Esophagus muscularis mucosa (tissue), 4 donors: ENCODE measurements at regions not wholly inside any gene's neighbourhood (a gene's known extent, or its start where the extent isn't known, plus 50 kb on each side); places are given as distances from the start of the nearest gene placed in this dataset.
"Not testable (repeated sequence)": the region's sequence is repeated elsewhere in the genome, so short reads cannot be mapped to it uniquely, and the experiment has no call there.

Experiments used
- DNase-seq: peaks from one replicate; pipeline ENCODE4 v3.0.0-alpha.2; 2017; ENCODE audit errors: extremely low spot score
- H3K27ac ChIP-seq, 4 donors: fragments of 200-600 bp; sonication (generic); replicated peaks in 1 of 4; 1 replicate in 3 of 4; 2 replicates in 1 of 4; pipeline ENCODE4 v1.5.1; 2016 to 2019; ENCODE audit warnings: mild to moderate bottlenecking in 1 of 4
- H3K27me3 ChIP-seq, 4 donors: fragments of 200-600 bp; sonication (generic); one replicate each; pipeline versions ENCODE4 v1.5.1 to v1.6.0; 2016 to 2019
- H3K36me3 ChIP-seq, 4 donors: fragments of 200-600 bp; sonication (generic); one replicate each; pipeline ENCODE4 v1.5.1; 2016 to 2019
- H3K4me1 ChIP-seq, 4 donors: fragments of 200-600 bp; sonication (generic); one replicate each; pipeline ENCODE4 v1.5.1; 2016 to 2019
- H3K4me3 ChIP-seq, 4 donors: fragments of 200-600 bp; sonication (generic); 1 replicate in 2 of 4; 2 replicates in 2 of 4; pipeline ENCODE4 v1.5.1; 2016 to 2019; ENCODE audit warnings: mild to moderate bottlenecking in 4 of 4, moderate library complexity in 1 of 4
- H3K9me3 ChIP-seq, 4 donors: fragments of 200-600 bp; sonication (generic); 1 replicate in 3 of 4; 2 replicates in 1 of 4; pipeline ENCODE4 v1.5.1; 2016 to 2019
- CTCF ChIP-seq, 3 experiments: fragments of 200-600 bp in 2 of 3; fragments of 450-650 bp in 1 of 3; sonication (generic) in 2 of 3; IDR thresholded peaks; one replicate each; pipeline ENCODE4 v1.5.1; 2017 to 2019; ENCODE audit warnings: antibody characterized with exemption in 3 of 3, mild to moderate bottlenecking in 2 of 3, moderate library complexity in 1 of 3
- EP300 ChIP-seq: sonication (generic); formaldehyde crosslinking; IDR thresholded peaks from one replicate; pipeline ENCODE4 v1.6.1; 2017; ENCODE audit warnings: antibody characterized with exemption
- POLR2A ChIP-seq: fragments of 450-650 bp; IDR thresholded peaks from one replicate; pipeline ENCODE4 v1.6.1; 2017; ENCODE audit warnings: antibody characterized with exemption, moderate library complexity, mild to moderate bottlenecking, low read depth
- POLR2AphosphoS5 ChIP-seq, 2 donors: sonication (generic); formaldehyde crosslinking; IDR thresholded peaks; one replicate each; pipeline ENCODE4 v1.6.1; 2017; ENCODE audit warnings: antibody characterized with exemption in 2 of 2
- WGBS: methylation state at CpG from one replicate; pipeline ENCODE4 v1.1.5; 2018; 5-methylcytosine and 5-hydroxymethylcytosine counted together
- intact Hi-C: fragments of 100-400 bp; cut with DNase I; formaldehyde crosslinking; loops from one replicate; pipeline ENCODE4 v1.15.1; 2023

GRCh38 chr9:33698267-33698666 is 97.1 kb upstream of the PRSS3 start:
- Histone ChIP-seq H3K27me3 (no peaks in the 10 kb centered on the region), H3K4me3 (no peak overlapping the region), H3K36me3 (no peaks in the 10 kb centered on the region), H3K27ac (no peak overlapping the region), H3K9me3 (no peaks in the 10 kb centered on the region), H3K4me1 (no peaks in the 10 kb centered on the region)
- TF ChIP-seq POLR2A, result no peak
- no peak for TF ChIP-seq EP300
- WGBS, result 79% methylated on average over 1 of the region's 1 CpG
- intact Hi-C loops, result no loop called here
- DNase-seq, result no peak

GRCh38 chr9:33700940-33701339 is 94.4 kb upstream of the PRSS3 start:
- intact Hi-C loops, H3K27me3 ChIP-seq, H3K27ac ChIP-seq, DNase-seq, H3K36me3 ChIP-seq, H3K9me3 ChIP-seq, H3K4me3 ChIP-seq, H3K4me1 ChIP-seq: not testable (repeated sequence)
- WGBS, result 94% methylated on average over 2 of the region's 2 CpGs

- Histone ChIP-seq H3K36me3 (no peaks in the 10 kb centered on the region), H3K9me3 (no peaks in the 10 kb centered on the region), H3K4me1 (no peaks in the 10 kb centered on the region), H3K27ac (no peak overlapping the region), H3K4me3 (no peak overlapping the region), H3K27me3 (no peaks in the 10 kb centered on the region)
- no peak for TF ChIP-seq POLR2AphosphoS5 (IDR thresholded peaks at IDR 0.05)
- no peak for TF ChIP-seq CTCF (IDR thresholded peaks at IDR 0.05)
- TF ChIP-seq EP300, result no peak
- no peak for TF ChIP-seq POLR2A
- DNase-seq, result no peak
- 80% methylated on average over 8 of the region's 8 CpGs for WGBS
- intact Hi-C loops, result no loop called here
Observed at GRCh38 chr9:33703430-33704102, 91.8 kb upstream of the PRSS3 start.

GRCh38 chr9:33705440-33705839 is 89.9 kb upstream of the PRSS3 start:
- H3K36me3 ChIP-seq, H3K4me1 ChIP-seq, intact Hi-C loops, H3K27ac ChIP-seq, H3K4me3 ChIP-seq, H3K27me3 ChIP-seq, H3K9me3 ChIP-seq, DNase-seq: not testable (repeated sequence)
- 81% methylated on average over 2 of the region's 2 CpGs for WGBS

GRCh38 chr9:33708441-33708840 is 86.9 kb upstream of the PRSS3 start:
- TF ChIP-seq POLR2A (no peak), POLR2AphosphoS5 (IDR thresholded peaks at IDR 0.05) (no peak), CTCF (IDR thresholded peaks at IDR 0.05) (no peak), EP300 (no peak)
- peaks cover 0 to 5% (median 0%) of the 10 kb centered on the region in 4 donors for H3K27me3 ChIP-seq
- intact Hi-C loops, result no loop called here
- 95% methylated on average over 2 of the region's 2 CpGs for WGBS
- no peaks in the 10 kb centered on the region for H3K4me1 ChIP-seq
- no peak for DNase-seq
- no peaks in the 10 kb centered on the region for H3K36me3 ChIP-seq
- no peaks in the 10 kb centered on the region for H3K9me3 ChIP-seq
- no peak overlapping the region for H3K4me3 ChIP-seq
- no peak overlapping the region for H3K27ac ChIP-seq

- 78% methylated on average over 3 of the region's 3 CpGs for WGBS
- Histone ChIP-seq H3K27me3 (peaks cover 0 to 5% (median 0%) of the 10 kb centered on the region in 4 donors), H3K36me3 (no peaks in the 10 kb centered on the region), H3K4me1 (no peaks in the 10 kb centered on the region), H3K27ac (no peak overlapping the region), H3K4me3 (no peak overlapping the region), H3K9me3 (no peaks in the 10 kb centered on the region)
- intact Hi-C loops, result no loop called here
- TF ChIP-seq EP300 (no peak), POLR2A (no peak), POLR2AphosphoS5 (IDR thresholded peaks at IDR 0.05) (no peak), CTCF (IDR thresholded peaks at IDR 0.05) (no peak)
- no peak for DNase-seq
Observed at GRCh38 chr9:33709269-33709668, 86.1 kb upstream of the PRSS3 start.

- H3K27ac ChIP-seq, H3K36me3 ChIP-seq, DNase-seq, H3K9me3 ChIP-seq, H3K4me3 ChIP-seq, H3K4me1 ChIP-seq, intact Hi-C loops, H3K27me3 ChIP-seq: not testable (repeated sequence)
- WGBS, result 50% methylated on average over 1 of the region's 1 CpG
Observed at GRCh38 chr9:33711418-33711817, 83.9 kb upstream of the PRSS3 start.
